Right lobe of liver (tissue), 4 donors: ENCODE measurements at regions not wholly inside any gene's neighbourhood (a gene's known extent, or its start where the extent isn't known, plus 50 kb on each side); places are given as distances from the start of the nearest gene placed in this dataset.

Experiments used
- CTCF ChIP-seq, 4 donors: fragments of 200-600 bp in 3 of 4; fragments of 450-650 bp in 1 of 4; IDR thresholded peaks; one replicate each; pipeline versions ENCODE4 v1.5.1 to v1.8.0; 2016 to 2022; ENCODE audit warnings: antibody characterized with exemption in 4 of 4, mild to moderate bottlenecking in 2 of 4
- POLR2A ChIP-seq: fragments of 450-650 bp; IDR thresholded peaks from one replicate; pipeline ENCODE4 v1.6.1; 2017; ENCODE audit warnings: antibody characterized with exemption, mild to moderate bottlenecking
- donor health status: DM: no; HTN: no; CAD: no.
- donor health status: DM: no; HTN: no; CAD: no.
- donor health status: DM: no; HTN: yes; CAD: no.

- TF ChIP-seq POLR2A (no peak), CTCF (IDR thresholded peaks at IDR 0.05) (no peak)
Measured at GRCh38 chr6:148016013-148016412, 326.6 kb upstream of the SASH1 start.
